OCI-LY1 (cell line): ENCODE measurements at regions not wholly inside any gene's neighbourhood (a gene's known extent, or its start where the extent isn't known, plus 50 kb on each side); places are given as distances from the start of the nearest gene placed in this dataset.

Source experiments
- H2AFZ ChIP-seq: fragments of 200-600 bp; sonication (generic), shearing (Covaris generic); 2 replicates; pipeline ENCODE4 v1.6.0; 2014; ENCODE audit warnings: antibody characterized with exemption, mild to moderate bottlenecking, low read length
- H3F3A ChIP-seq: fragments of 200-600 bp; sonication (generic), shearing (Covaris generic); 2 replicates; pipeline ENCODE4 v1.6.0; 2014; ENCODE audit warnings: mild to moderate bottlenecking, antibody characterized with exemption, low read length, moderate library complexity; ENCODE audit not compliant: insufficient read depth
- H3K27ac ChIP-seq: fragments of 200-600 bp; sonication (generic); 2 replicates; pipeline ENCODE4 v1.5.1; 2014; ENCODE audit warnings: low read length, mixed run types, mild to moderate bottlenecking, low read depth; ENCODE audit not compliant: poor library complexity, severe bottlenecking
- H3K27me3 ChIP-seq: fragments of 200-600 bp; sonication (generic); 2 replicates; pipeline ENCODE4 v1.6.0; 2014; ENCODE audit warnings: antibody characterized with exemption, mild to moderate bottlenecking, low read length, moderate library complexity; ENCODE audit not compliant: insufficient read depth
- H3K36me3 ChIP-seq: fragments of 200-600 bp; sonication (generic); 2 replicates; pipeline ENCODE4 v1.6.1; 2014; ENCODE audit warnings: mild to moderate bottlenecking, antibody characterized with exemption, low read length, moderate library complexity, mixed read lengths; ENCODE audit not compliant: insufficient read depth
- H3K4me1 ChIP-seq: fragments of 200-600 bp; sonication (generic); 2 replicates; pipeline ENCODE4 v1.5.1; 2014; ENCODE audit warnings: mild to moderate bottlenecking, low read length, moderate library complexity; ENCODE audit not compliant: insufficient read depth, severe bottlenecking
- H3K4me2 ChIP-seq: fragments of 200-600 bp; sonication (generic), shearing (Covaris generic); 2 replicates; pipeline ENCODE4 v1.6.1; 2014; ENCODE audit warnings: low read length
- H3K4me3 ChIP-seq: fragments of 200-600 bp; sonication (generic); 2 replicates; pipeline ENCODE4 v1.5.1; 2014; ENCODE audit warnings: low read length, low read depth, mild to moderate bottlenecking, mixed read lengths; ENCODE audit not compliant: poor library complexity, severe bottlenecking
- H3K79me2 ChIP-seq: fragments of 200-600 bp; shearing (Covaris generic); 2 replicates; pipeline ENCODE4 v1.6.1; 2016; ENCODE audit warnings: mixed run types, low read length, mixed read lengths; ENCODE audit not compliant: insufficient read depth
- H3K9ac ChIP-seq: fragments of 200-600 bp; sonication (generic), shearing (Covaris generic); 2 replicates; pipeline ENCODE4 v1.6.1; 2014; ENCODE audit warnings: mild to moderate bottlenecking, low read length, mixed read lengths
- H3K9me2 ChIP-seq: fragments of 200-600 bp; sonication (generic), shearing (Covaris generic); 2 replicates; pipeline ENCODE4 v1.6.1; 2014; ENCODE audit warnings: low read depth, mild to moderate bottlenecking, low read length, mixed read lengths
- H3K9me3 ChIP-seq: fragments of 200-600 bp; shearing (Covaris generic); 2 replicates; pipeline ENCODE4 v1.6.1; 2014; ENCODE audit warnings: low read length, mixed read lengths
- H4K20me1 ChIP-seq: fragments of 200-600 bp; sonication (generic), shearing (Covaris generic); 2 replicates; pipeline ENCODE4 v1.6.0; 2016; ENCODE audit warnings: mild to moderate bottlenecking, low read length; ENCODE audit not compliant: insufficient read depth
- EZH2 ChIP-seq: fragments of 200-600 bp; sonication (generic), shearing (Covaris generic); IDR thresholded peaks from 2 replicates; pipeline ENCODE4 v1.8.0; 2017; ENCODE audit warnings: borderline replicate concordance, mixed run types, mild to moderate bottlenecking, antibody characterized with exemption, low read length, moderate library complexity, mixed read lengths
- TF ChIP-seq, protein P1 (sequence below): fragments of 200-600 bp; sonication (generic), shearing (Covaris generic); IDR thresholded peaks from 2 replicates; pipeline ENCODE4 v1.5.1; 2017; ENCODE audit warnings: mild to moderate bottlenecking, antibody characterized with exemption, low read length, moderate library complexity, mixed read lengths

DNA sequence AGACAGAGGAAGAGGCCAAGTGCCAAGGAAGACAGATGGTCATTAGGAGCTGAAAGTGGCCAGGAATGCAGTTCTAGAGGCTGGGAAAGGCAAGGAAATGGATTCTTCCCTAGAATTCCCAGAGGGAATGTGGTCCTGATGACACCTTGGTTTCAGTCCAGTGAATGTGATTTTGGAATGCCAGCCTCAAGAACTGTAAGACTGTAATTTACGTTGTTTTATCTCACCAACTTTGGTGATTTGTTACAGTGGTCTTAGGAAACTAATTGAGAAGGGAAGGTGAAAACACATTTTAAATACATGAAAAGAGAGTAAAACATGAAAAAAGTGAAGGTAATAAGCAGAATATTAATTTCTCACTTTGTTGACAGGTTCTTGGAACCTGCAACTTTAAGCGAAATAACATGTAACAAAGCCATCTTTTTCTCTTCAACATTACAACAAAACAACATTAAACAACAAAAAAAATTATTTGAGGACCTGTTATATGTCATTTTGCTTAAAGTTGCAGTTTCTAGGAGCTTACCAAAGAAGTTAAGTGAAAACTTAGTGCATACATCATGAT, 370.2 kb downstream of the METTL4 start:
- H3K9me2 ChIP-seq: no peaks in the 10 kb centered on the region
- no peaks in the 10 kb centered on the region for H4K20me1 ChIP-seq
- no peak overlapping the region for H3K4me3 ChIP-seq
- H3K9ac ChIP-seq: no peak overlapping the region
- no peak for TF ChIP-seq EZH2
- TF ChIP-seq, protein P1, sequence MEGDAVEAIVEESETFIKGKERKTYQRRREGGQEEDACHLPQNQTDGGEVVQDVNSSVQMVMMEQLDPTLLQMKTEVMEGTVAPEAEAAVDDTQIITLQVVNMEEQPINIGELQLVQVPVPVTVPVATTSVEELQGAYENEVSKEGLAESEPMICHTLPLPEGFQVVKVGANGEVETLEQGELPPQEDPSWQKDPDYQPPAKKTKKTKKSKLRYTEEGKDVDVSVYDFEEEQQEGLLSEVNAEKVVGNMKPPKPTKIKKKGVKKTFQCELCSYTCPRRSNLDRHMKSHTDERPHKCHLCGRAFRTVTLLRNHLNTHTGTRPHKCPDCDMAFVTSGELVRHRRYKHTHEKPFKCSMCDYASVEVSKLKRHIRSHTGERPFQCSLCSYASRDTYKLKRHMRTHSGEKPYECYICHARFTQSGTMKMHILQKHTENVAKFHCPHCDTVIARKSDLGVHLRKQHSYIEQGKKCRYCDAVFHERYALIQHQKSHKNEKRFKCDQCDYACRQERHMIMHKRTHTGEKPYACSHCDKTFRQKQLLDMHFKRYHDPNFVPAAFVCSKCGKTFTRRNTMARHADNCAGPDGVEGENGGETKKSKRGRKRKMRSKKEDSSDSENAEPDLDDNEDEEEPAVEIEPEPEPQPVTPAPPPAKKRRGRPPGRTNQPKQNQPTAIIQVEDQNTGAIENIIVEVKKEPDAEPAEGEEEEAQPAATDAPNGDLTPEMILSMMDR: no peak
- no peaks in the 10 kb centered on the region for H3K4me1 ChIP-seq
- H3K79me2 ChIP-seq: no peaks in the 10 kb centered on the region
- no peak overlapping the region for H2AFZ ChIP-seq
- H3K27me3 ChIP-seq: no peaks in the 10 kb centered on the region
- H3F3A ChIP-seq: no peaks in the 10 kb centered on the region
- H3K9me3 ChIP-seq: no peaks in the 10 kb centered on the region
- H3K4me2 ChIP-seq: no peak overlapping the region
- no peaks in the 10 kb centered on the region for H3K36me3 ChIP-seq
- no peak overlapping the region for H3K27ac ChIP-seq

DNA sequence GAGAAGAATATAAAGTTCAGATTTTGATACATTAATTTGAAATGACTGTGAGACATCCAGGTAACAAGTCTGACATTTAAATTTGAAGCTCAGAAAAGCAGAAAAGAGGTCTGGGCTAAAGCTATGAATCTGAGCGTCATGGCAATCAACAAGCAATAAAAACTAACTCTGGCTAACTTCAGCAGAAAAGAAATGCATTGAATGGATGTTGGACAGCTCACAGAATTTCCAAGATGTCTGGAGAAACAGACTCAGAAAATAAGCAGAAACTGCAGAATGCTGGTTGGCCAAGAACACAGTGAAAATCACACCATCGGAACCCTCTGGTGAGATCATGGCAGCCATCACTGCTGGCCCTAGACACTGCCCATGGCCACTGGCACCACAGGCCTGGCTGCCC, 366.6 kb downstream of the METTL4 start:
- Histone ChIP-seq H4K20me1 (no peaks in the 10 kb centered on the region), H3K9me2 (no peaks in the 10 kb centered on the region), H3K4me1 (no peaks in the 10 kb centered on the region), H3K27me3 (no peaks in the 10 kb centered on the region), H3K27ac (no peak overlapping the region), H3K9me3 (no peaks in the 10 kb centered on the region), H3K36me3 (no peaks in the 10 kb centered on the region), H3K4me2 (no peak overlapping the region), H3K4me3 (no peak overlapping the region), H3F3A (no peaks in the 10 kb centered on the region), H3K79me2 (no peaks in the 10 kb centered on the region), H3K9ac (no peak overlapping the region), H2AFZ (no peak overlapping the region)
- TF ChIP-seq, protein P1: no peak
- TF ChIP-seq EZH2: no peak

DNA sequence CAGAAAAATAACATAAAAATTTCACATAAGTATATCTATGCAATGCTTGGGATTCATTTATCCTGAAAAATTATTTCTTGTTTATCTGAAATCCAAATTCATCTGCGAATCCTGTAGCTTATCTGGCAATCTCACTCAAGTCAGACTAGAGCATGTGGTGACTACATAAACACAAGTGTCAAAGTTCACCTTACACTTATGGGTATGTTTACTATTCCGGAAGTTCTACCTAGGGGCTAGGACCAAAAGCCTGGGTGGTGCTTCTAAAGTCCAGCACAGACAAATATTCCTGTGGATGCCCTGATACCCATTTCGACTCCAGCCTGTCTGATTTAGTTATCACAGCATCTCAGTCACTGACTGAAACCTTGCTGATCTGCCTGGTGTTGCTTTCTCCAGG, 364.0 kb downstream of the METTL4 start:
- Histone ChIP-seq H3K36me3 (no peaks in the 10 kb centered on the region), H3K9me3 (no peaks in the 10 kb centered on the region), H3K4me1 (no peaks in the 10 kb centered on the region), H3K9ac (no peak overlapping the region), H3F3A (no peaks in the 10 kb centered on the region), H3K27ac (no peak overlapping the region), H3K27me3 (no peaks in the 10 kb centered on the region), H2AFZ (no peak overlapping the region), H3K4me3 (no peak overlapping the region), H4K20me1 (no peaks in the 10 kb centered on the region), H3K9me2 (no peaks in the 10 kb centered on the region), H3K79me2 (no peaks in the 10 kb centered on the region), H3K4me2 (no peak overlapping the region)
- TF ChIP-seq, protein P1: no peak
- no peak for TF ChIP-seq EZH2
